ENCODE measurements at regions not wholly inside any gene's neighbourhood (a gene's known extent, or its start where the extent isn't known, plus 50 kb on each side); places are given as distances from the start of the nearest gene placed in this dataset.

DNA sequence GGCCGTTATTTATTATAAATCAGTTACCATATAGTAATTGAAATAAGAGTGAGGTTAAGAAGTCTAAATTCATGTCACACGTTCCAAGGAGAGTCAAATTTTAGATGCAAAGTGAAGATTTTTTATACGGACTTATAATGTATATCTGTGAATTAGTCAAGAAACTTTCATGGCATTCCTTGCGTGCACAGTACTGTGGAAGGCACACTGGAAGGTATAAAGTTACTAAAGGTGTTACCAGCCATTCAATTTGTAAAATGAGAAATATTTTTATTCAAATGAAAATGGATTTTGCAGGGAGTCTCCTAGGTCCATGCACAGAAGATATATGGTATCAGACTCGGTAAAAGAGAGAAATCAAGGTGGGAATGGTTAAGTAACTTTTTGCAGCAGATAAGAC lies 408.1 kb upstream of the CTNND2 start:
- H3K36me3 ChIP-seq = no peaks in the 10 kb centered on the region
- H3K4me3 ChIP-seq = no peak overlapping the region
- DNase-seq (ENCODE audit: low spot score in 2 of 2) = no peak
- no peak overlapping the region for H3K27ac ChIP-seq
- TF ChIP-seq, protein P1, sequence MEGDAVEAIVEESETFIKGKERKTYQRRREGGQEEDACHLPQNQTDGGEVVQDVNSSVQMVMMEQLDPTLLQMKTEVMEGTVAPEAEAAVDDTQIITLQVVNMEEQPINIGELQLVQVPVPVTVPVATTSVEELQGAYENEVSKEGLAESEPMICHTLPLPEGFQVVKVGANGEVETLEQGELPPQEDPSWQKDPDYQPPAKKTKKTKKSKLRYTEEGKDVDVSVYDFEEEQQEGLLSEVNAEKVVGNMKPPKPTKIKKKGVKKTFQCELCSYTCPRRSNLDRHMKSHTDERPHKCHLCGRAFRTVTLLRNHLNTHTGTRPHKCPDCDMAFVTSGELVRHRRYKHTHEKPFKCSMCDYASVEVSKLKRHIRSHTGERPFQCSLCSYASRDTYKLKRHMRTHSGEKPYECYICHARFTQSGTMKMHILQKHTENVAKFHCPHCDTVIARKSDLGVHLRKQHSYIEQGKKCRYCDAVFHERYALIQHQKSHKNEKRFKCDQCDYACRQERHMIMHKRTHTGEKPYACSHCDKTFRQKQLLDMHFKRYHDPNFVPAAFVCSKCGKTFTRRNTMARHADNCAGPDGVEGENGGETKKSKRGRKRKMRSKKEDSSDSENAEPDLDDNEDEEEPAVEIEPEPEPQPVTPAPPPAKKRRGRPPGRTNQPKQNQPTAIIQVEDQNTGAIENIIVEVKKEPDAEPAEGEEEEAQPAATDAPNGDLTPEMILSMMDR (IDR thresholded peaks at IDR 0.05) = no peak
- TF ChIP-seq EP300 (IDR thresholded peaks at IDR 0.05) = no peak
- no peak for TF ChIP-seq POLR2AphosphoS5 (IDR thresholded peaks at IDR 0.05)
- TF ChIP-seq POLR2A (IDR thresholded peaks at IDR 0.05) = no peak
- no peaks in the 10 kb centered on the region for H3K27me3 ChIP-seq
- no peaks in the 10 kb centered on the region for H3K4me1 ChIP-seq
- WGBS = 83% methylated on average over 5 of the region's 5 CpGs
- H3K9me3 ChIP-seq = no peaks in the 10 kb centered on the region

DNA sequence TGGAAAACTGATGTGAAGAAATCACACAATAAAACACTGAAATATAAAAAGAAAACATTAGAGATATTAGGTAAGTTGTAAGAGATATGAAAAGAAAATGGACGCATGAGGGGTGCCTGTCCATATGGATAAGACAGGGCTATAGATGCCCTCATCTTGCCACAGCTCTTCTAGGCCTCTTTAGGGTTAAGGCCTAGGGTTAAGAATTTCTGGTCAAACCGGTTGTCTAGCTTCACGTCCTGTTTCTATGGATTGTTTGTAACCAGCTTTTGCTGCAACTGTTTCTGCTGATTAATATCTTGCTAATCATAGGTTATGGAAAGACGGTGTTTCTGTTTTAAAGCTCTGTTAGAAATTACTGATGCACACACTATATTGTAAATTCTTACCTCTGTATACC lies 389.9 kb upstream of the CTNND2 start:
- H3K36me3 ChIP-seq = no peaks in the 10 kb centered on the region
- H3K27me3 ChIP-seq = no peaks in the 10 kb centered on the region
- TF ChIP-seq POLR2AphosphoS5 (IDR thresholded peaks at IDR 0.05) (no peak), POLR2A (IDR thresholded peaks at IDR 0.05) (no peak), EP300 (IDR thresholded peaks at IDR 0.05) (no peak)
- TF ChIP-seq, protein P1 (IDR thresholded peaks at IDR 0.05) = no peak
- no peak overlapping the region for H3K27ac ChIP-seq
- no peaks in the 10 kb centered on the region for H3K4me1 ChIP-seq
- 72% methylated on average over 4 of the region's 4 CpGs for WGBS
- no peak overlapping the region for H3K4me3 ChIP-seq
- H3K9me3 ChIP-seq = no peaks in the 10 kb centered on the region
- DNase-seq (ENCODE audit: low spot score in 2 of 2) = no peak

DNA sequence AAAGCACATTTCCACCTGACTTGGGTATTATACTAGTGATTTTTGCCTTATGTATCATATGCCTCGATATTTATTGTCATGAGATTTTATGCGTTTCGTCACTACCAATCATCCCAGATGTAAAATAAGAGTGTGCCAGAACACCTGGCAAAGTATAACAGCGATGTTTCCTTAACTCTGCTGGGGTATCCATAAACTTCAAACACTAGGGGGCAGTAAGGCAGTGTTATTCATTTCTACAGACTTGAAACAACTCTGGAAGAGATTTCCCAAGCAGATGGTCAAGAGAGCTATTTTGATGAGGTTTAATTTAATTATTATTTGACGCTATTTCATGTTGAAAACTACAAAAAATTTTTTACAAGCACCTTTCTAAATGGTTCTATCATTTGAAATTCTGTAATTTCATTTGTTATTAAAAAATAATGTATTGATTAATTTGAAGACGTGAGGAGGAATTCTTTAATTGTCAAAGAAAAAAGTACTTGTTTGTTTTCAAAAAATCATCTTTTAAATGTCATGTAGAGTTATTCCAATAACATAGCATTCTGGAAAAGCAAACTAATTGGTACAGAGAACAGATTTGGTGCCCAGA lies 388.5 kb upstream of the CTNND2 start:
- 45% methylated on average over 6 of the region's 6 CpGs for WGBS

DNA sequence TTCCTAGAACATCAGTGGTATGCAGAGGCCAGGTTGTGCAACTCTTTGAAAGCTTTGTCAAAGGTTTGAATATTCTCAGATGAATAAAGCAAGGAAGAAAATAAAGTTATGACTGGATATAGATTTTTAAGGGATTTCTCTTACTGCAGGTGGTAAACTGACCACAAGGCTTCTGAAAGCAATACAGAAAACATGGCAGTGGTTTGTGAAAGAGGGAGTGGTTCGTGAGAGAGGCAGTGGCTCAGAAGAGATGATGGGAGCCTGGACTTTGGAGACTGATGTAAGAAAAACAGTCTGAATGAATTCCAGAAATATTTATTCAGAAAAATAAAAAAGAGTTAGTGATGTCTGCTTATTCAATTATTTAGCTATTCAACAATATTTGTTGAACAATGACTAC lies 380.4 kb upstream of the CTNND2 start:
- Histone ChIP-seq H3K4me1 (no peaks in the 10 kb centered on the region), H3K27me3 (no peaks in the 10 kb centered on the region), H3K36me3 (no peaks in the 10 kb centered on the region), H3K9me3 (no peaks in the 10 kb centered on the region), H3K27ac (no peak overlapping the region), H3K4me3 (no peak overlapping the region)
- DNase-seq (ENCODE audit: low spot score in 2 of 2) = no peak
- WGBS = 76% methylated on average over 1 of the region's 1 CpG
- TF ChIP-seq, protein P1 (IDR thresholded peaks at IDR 0.05) = no peak
- no peak for TF ChIP-seq EP300 (IDR thresholded peaks at IDR 0.05)
- no peak for TF ChIP-seq POLR2AphosphoS5 (IDR thresholded peaks at IDR 0.05)
- TF ChIP-seq POLR2A (IDR thresholded peaks at IDR 0.05) = no peak

More for the DNA sequence above, 388.5 kb upstream of the CTNND2 start:
- DNase-seq (ENCODE audit: low spot score in 2 of 2) = no peak
- Histone ChIP-seq H3K27ac (no peak overlapping the region), H3K4me1 (no peaks in the 10 kb centered on the region), H3K4me3 (no peak overlapping the region), H3K9me3 (no peaks in the 10 kb centered on the region), H3K36me3 (no peaks in the 10 kb centered on the region), H3K27me3 (no peaks in the 10 kb centered on the region)
- no peak for TF ChIP-seq POLR2A (IDR thresholded peaks at IDR 0.05)
- TF ChIP-seq, protein P1 (IDR thresholded peaks at IDR 0.05) = no peak
- TF ChIP-seq EP300 (IDR thresholded peaks at IDR 0.05) = no peak
- no peak for TF ChIP-seq POLR2AphosphoS5 (IDR thresholded peaks at IDR 0.05)

DNA sequence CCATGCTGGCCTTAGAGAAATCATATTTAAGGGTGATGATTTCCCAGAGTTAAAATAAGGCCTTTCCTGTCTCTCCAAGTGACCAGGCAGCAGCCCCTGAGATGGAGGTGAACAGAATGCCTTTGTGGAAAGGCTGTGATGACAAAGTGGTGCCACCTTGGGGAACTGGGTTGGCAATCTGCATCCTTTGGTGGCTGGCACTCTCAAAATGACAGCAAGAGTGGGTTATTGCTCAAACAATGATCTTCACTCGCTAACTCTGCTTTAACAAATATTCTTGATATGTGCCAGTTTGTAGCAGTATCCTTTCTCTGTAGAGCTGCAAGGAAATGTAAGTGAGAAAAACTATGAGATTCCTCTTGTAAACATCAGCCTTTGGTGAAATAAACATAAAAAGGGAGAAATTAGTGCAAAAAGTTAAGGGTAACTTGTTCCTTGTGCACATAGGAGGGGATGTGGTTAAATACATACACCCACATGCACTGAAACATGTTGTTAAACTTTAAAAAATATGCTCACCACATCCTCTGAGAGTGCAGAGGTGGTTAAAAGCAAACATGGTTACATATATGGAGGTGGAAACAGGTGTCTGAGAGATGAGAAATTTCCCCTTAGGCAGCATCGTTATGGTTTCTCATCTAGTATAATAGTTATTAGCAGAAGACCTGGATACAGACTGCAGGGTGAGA lies 373.4 kb upstream of the CTNND2 start:
- TF ChIP-seq, protein P1 (IDR thresholded peaks at IDR 0.05) = no peak
- TF ChIP-seq POLR2A (IDR thresholded peaks at IDR 0.05) = no peak
- no peak for TF ChIP-seq EP300 (IDR thresholded peaks at IDR 0.05)
- no peak for TF ChIP-seq POLR2AphosphoS5 (IDR thresholded peaks at IDR 0.05)
- 65% methylated on average over 2 of the region's 2 CpGs for WGBS
- Histone ChIP-seq H3K27me3 (no peaks in the 10 kb centered on the region), H3K9me3 (no peaks in the 10 kb centered on the region), H3K4me3 (no peak overlapping the region), H3K4me1 (no peaks in the 10 kb centered on the region), H3K36me3 (no peaks in the 10 kb centered on the region), H3K27ac (no peak overlapping the region)
- DNase-seq (ENCODE audit: low spot score in 2 of 2) = no peak
